ENCODE measurements at regions not wholly inside any gene's neighbourhood (a gene's known extent, or its start where the extent isn't known, plus 50 kb on each side); places are given as distances from the start of the nearest gene placed in this dataset.

- TF ChIP-seq CTCF (IDR thresholded peaks at IDR 0.05; ENCODE audit: extremely low read depth in 1 of 2, insufficient read depth in 1 of 2, low read depth in 1 of 2, low read length in 2 of 2), result no peak
- no peak for TF ChIP-seq EZH2 (IDR thresholded peaks at IDR 0.05; ENCODE audit: borderline replicate concordance, low read depth, low read length, severe bottlenecking)
- TF ChIP-seq POLR2A (IDR thresholded peaks at IDR 0.05; ENCODE audit: low read depth, low read length), result no peak
- no peak for TF ChIP-seq POLR2AphosphoS5 (IDR thresholded peaks at IDR 0.05; ENCODE audit: insufficient read depth, low read depth, low read length)
- no peak for TF ChIP-seq MYC (IDR thresholded peaks at IDR 0.05; ENCODE audit: low read depth, low read length)
- no peak for TF ChIP-seq JUN (IDR thresholded peaks at IDR 0.05; ENCODE audit: borderline replicate concordance, insufficient read depth, insufficient read length, low read depth)
- no peak for TF ChIP-seq MAX (IDR thresholded peaks at IDR 0.05; ENCODE audit: insufficient read depth, insufficient read length)
- TF ChIP-seq FOS (IDR thresholded peaks at IDR 0.05; ENCODE audit: borderline replicate concordance, insufficient read depth, low read length), result no peak
- TF ChIP-seq GATA2 (IDR thresholded peaks at IDR 0.05; ENCODE audit: insufficient read depth, insufficient read length, low read depth, low read length), result no peak
These were observed 58.5 kb upstream of the LPP start for GRCh38 chr3:188095431-188095830.
